HG03565 (cell line): ENCODE measurements at regions not wholly inside any gene's neighbourhood (a gene's known extent, or its start where the extent isn't known, plus 50 kb on each side); places are given as distances from the start of the nearest gene placed in this dataset.

Experiments
- ATAC-seq: cut with Tn5 transposase; IDR thresholded peaks from one replicate; pipeline ENCODE4 v1.9.1; 2021; ENCODE audit warnings: mild to moderate bottlenecking, moderate library complexity; ENCODE audit not compliant: unreplicated experiment

DNA sequence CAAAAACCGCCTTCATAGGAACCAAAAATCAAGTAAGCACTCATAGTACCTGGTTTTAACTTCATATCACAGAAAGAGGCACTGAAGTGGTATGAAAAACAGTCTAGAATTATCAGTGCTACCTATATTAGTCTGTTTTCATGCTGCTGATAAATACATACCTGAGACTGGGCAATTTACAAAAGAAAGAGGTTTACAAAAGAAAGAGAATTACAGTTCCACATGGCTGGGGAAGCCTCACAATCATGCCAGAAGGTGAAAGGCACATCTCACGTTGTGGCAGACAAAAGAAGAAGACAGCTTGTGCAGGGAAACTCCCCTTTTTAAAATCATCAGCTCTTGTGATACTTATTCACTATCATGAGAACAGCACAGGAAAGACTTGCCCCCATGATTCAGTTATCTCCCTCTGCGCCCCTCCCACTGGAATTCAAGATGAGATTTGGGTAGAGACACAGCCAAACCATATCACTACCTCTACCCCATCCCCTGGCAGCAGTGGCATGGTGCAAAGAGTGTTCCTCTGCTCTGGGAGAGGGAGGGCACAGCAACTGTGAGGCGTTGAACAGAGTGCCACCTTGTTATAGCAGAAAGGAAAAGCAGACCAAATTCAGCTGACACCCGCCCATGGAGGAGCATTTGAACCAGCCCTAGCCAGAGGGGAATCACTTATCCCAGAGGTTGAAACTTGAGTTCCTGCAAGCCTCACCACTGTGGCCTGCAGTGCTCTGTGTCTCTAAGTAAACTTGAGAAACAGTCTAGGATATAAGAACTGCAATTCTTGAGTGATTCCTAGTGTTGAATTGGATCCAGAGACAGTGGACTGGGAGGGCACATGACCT is 61.9 kb upstream of the PTPRZ1 start:
- ATAC-seq = no peak

DNA sequence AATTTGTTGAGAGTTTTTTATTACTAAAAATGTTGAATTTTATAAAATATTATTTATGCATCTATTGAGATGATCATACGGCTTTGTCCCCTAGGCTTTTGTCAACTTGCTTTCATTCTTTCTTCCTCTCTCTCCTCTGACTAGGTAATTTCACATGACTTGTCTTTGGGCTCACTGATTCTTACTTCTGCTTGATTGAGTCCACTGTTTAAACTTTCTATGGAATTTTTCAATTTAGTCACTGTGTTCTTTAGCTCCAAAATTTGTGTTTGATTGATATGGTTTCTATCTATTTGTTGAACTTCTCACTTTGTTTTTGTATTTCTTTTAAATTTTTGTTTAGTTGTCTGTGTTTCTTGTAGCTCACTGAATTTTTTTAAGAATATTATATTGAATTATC is 65.9 kb upstream of the PTPRZ1 start:
- ATAC-seq = no peak

DNA sequence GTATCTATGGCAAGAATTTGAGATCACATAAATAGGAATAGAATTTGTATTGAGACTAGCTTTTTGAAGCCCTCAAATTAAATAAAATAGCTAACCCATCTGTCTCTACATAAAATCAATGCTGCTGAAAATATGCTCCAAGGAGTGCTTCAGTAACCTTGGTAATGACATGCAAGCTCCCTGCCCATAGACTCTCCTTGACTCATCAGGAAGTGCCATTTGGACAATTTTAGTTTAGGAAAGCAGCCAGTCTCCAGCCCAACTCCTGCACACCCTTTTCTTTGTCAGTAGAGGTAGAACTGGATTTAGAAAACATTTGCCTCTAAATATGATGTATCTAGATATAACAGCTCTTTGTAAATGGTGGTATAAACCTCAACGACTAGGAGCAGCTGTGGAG is 69.9 kb upstream of the PTPRZ1 start:
- ATAC-seq = no peak

DNA sequence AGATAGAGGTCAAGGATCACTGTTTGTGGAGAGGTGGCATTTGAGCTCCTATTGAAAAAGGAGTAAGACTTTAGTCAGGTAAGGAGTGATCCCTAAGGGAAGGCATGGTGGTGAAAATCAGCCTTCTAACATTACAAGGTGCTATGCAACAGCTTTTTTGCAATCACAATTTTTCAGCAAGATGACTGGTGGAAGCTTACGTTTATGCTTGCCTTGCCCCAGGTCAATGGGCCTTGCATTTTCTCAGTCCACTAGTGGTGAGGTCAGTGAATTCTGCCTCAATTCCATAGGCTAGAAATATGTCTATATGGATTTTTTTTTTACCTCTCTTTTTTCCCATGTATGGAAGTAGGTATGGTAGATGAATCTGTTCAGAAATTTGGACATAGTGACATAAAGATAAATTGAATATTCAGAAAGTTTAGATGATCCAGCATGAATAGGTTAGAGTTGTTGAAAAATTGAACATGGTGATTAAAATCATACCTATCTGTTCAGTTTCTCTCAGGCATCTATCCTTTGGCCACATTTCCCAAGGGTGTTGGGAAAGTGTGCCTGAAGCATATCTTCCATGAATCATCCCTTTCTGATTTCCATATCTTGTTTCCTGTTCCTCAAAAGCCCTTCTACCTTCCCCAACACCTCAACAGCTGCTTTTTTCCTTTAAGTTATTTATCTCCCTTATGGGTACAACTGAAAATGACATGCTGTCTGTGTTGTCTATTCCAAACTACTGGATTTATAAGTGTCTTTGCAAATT is 71.9 kb upstream of the PTPRZ1 start:
- ATAC-seq = no peak

DNA sequence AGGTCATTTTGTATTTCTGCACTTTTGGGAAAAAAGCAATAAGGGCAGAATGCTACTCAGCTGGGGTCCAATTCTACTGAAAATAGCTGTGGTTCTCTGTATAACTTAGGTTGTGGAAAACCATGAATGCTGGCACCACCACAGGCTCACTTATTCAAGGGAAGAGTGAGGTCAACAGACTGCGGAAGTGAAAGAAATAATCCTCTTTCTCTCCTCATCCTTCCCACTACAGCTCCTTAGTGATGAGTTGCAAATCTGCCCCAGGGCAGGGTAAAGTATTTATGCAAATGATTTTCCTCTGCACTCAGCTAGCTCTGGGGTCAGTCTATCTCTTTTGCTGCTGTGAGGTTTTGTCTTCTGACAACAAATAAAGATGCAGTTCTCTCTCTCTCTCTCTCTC is 74.1 kb upstream of the PTPRZ1 start:
- no peak for ATAC-seq

DNA sequence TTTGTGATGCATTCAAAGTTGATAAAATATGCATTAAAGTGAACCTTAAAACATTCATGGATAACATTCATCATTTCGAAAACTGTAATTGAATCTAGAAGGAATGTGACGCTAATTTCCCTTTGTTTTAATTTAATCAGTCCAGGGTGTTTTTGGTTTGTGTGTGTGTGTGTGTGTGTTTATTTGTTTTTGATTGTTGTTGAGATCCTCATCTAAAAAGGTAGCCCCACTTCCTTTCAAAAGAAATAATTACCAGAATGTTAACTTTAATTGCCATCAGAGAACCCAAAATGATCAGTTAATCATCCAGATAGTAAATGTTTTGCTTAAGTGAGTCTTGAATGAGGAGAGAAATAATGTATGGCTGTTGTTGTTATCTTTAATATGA is 74.5 kb upstream of the PTPRZ1 start:
- no peak for ATAC-seq

DNA sequence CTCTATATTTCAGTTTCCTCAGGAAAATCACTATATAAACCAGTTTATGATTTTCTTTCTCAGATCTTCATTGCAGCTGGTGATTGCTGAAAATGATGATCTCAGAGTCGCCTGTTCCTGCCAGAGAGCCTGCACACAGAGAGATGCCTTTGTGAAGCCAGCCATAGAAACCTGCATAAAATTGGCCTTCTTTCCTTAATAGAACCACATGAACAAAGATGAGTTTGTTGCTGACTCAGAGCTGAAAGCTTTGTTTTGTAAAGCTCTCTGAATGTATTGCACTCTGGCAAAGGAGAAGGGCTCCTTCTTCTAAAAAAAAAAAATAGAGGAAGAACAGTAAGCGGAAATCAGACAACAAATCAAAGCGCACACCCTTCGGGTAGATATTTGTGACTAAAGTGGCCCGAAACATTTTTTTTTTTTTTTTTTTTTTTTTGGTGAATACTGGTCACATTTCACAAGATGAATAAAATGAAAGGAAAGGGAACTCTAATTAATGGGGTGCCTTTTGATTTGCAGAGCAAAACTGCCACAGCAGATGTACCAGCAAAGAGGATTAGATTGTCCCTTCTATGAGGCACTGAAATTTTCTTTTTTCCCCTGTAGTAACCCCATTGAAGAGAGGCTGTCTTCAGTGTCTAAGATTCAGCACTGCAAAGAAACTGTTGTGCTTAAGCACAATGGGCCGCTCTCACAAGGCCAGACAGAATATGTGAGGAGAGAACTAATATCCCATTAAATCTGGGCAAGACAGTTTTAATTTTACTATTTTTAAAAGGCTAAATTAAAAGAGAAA is 75.1 kb upstream of the PTPRZ1 start:
- ATAC-seq = no peak

DNA sequence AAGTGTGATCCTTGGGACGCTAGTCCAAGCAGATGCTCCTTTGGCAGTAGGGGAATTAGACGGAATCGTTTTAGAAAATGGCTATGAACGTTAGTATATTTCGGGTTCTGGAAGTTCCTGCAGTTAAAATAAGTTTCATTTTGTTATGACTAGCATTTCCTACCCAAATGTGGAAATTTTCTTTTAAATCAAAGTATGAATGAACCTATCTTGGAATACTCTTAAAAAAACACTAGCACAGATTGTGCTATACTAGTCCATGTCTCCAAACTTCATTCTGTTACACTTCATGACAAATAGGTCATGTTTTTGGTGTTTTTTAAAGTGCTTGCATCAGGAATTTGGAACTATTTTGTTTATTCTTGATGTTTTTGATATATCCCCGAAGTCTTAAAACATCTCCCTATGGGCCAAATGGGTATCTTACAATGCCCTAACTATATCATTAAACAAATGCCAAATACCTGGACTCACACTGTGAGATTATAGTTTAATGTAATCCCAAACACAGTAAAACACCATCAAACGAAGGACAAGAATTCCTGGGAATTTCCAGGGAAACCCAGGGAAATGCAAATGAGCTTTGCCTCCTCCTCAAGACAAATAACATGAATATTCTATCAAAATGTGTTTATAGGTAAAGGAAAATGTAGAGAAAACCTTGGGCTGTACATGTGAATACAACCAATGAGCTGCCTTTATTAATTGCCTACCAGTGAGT is 75.9 kb upstream of the PTPRZ1 start:
- ATAC-seq = no peak

DNA sequence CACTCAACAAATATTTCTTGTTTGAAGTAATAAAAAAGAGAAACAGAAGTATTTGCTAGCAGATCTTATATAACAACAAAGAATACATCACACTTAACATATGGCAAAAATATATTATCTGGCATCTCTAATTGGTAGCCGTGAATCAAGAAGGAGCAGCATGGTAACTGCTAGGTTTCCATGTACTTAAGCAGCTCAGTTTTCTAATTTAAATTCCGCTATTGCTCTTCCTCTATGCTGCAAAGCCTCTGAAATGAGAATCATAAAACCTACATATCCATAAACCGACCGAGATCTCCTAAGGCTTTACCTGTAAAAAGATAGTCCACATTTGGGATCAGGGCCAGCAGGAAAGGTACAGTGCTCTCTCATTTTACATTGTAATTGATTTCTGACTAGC is 76.6 kb upstream of the PTPRZ1 start:
- ATAC-seq = no peak

DNA sequence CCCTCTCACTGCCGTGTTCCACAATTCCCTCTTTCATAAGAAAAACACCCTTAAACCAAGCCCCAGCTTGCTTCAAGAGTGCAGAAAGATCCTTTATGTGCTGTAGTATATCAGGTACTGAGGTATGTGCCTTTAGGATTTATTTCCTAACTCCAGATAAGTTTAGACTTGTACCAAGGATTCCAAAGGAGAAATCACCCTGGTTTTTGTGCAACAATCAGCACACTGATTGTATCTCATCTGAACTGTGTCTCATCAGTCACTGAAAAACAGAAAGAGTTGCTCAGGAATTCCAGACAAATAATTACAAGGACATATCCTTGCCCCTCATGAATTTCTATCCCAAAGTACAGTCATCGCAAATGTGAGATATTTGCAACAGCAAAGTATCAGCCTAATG is 77.2 kb upstream of the PTPRZ1 start:
- no peak for ATAC-seq

DNA sequence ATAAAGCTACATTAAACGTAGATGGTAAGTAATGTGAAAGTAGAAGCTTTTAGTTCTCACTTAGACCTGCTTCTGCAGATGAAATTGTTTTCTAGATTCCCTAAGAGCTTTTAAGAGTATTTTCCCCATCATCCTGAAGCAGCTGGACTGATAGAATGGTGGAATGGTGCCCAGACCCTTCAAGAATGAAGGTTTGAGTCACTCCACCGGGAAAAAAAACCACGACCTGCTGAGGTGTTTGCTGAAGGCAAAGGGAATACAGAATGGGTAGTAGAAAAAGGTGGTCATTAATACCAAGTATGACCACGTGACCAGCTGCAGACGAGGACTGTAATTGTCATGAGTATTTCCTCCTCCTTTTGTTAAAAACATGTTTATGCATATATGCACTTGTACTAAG is 79.2 kb upstream of the PTPRZ1 start:
- ATAC-seq = no peak

DNA sequence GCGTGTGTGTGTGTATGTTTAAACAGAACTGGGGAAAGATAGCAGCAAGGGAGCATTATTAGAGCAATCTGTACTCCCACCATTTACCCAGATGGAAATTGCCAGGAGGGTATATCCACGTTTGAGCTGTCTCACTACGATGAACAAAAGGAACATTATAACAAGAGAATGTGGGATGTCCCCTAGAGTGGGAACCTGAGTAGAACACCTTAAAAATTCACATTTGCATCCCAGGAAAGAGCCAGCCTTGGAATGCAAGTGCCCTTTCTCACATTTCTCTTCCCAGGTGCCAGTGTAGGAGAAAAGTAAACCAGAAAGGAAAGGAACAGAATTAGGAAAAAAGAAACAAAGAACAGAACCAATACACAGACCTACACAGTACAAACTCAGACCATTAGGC is 95.3 kb upstream of the PTPRZ1 start:
- ATAC-seq = no peak

DNA sequence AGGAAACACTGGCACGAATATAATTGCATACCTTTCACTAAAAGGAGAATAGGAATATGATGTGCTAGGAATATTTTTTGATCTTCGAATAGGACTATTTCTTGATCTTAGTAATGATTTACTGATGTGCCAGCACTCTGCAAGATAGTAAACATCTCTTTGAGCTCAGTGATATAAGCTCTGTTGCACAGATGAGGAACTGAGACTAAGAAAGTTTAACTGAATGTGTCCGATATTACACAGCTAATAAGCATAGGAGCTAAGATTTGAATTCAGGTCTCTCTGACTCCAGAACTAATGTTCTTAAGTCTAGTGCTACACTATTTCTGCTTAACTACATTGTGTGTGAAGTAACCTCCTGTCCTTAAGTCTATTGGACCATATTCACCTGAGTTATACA is 98.4 kb upstream of the PTPRZ1 start:
- ATAC-seq = peak; percentile 67

DNA sequence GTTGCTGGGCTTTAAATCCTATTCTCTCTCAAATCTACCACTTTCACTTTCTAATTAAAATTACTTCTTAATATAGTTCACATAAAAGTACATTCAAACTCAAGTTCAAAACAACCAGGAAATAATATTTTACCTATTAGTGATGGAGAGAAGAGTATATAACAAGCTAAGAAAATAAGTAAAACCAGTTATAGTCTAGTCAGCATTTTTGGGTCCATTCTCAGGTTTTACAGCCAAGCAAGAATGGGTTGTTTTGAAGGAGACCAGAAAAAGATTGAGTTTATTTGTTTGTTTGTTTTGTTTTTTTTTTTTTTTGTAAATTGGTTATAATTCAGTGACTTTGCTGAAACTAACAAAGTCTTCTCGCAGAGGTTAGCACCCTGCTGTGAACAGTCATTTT is 106.3 kb upstream of the PTPRZ1 start:
- ATAC-seq = no peak

DNA sequence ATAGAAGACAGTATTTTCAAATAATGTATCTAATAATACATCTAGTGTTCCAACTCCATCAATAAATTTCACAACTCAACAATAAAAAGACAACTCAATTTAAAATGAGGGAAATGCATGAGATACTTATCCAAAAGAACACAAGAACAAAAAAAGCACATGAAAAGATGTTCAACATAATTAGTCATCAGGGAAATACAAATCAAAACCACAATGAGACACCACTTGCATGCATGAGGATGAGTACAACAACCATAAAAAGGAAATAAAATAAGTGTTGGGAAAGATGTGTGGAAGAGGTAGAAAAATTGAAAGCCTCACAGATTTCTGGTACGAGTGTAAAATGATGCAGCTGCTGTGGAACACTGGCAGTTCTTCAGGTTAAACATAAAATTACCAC is 111.6 kb upstream of the PTPRZ1 start:
- no peak for ATAC-seq

DNA sequence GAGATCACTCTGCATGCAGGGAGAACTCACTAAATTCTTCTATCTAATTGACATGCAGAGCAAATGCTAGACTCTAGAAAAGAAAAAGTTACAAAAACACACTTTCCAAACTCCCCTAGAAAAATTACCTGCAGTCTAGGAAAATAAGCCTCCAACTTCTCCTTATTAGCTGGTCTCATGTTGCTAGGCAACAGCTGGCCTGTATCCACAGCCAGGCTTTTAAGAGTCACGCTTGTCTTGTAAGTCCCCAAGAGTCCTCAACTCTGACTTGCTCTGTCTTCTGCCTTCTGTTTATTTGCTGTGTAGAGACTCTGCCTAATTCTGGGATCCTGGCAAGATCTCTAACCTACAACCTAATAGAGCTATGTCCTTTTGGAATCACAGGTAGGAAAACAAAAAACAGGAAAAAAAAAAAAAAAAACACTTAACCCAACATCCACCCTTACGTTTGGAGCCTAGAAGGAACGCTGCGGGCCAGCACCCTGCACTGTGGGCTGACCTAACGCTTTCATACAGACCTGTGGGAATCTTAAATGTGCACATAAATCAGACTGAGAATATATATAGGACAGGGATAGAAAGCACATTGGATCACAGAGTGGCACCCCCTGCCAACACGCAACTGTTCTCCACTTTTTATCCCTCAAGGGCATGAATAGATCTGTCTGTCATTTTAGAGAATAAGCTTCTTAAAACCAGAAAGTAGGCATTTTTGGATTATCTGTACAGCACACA is 117.0 kb upstream of the PTPRZ1 start:
- no peak for ATAC-seq

DNA sequence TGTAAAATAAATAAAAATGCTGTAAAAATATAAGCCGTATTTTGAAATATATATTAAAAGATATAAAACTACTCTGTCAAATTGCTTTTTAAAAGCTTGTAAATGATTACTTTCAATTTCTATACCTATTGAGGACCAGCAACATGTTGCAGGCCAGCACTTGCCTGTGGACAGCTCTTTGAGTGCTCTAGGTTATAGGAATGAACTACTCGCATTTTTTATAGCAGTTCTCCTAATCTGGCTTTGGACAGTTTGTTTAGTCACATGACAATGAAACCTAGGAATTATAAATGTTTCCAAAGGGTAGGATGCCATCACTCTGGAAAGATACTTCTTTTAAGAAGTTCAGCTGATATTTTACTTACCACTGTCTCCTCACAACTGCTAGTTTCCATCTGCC is 117.7 kb upstream of the PTPRZ1 start:
- no peak for ATAC-seq

DNA sequence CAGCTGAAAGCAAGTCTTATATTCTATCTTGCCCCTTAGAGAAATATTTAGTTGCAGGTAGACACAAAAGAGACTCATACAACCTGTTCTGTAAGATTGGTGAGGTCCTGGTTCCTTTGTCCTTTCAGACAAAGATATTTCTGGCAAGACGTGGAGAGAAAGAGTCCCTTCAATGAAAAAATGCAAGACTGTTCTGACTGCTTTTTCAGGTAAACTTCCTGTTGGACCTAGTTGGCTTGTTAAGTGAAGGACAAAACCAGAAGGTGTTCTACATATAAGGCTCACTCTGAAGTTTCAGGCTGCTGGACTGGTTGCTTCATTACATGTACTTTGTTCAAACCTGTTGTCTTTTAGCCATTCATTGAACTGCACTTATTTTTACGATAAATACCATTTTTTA is 119.0 kb upstream of the PTPRZ1 start:
- no peak for ATAC-seq

DNA sequence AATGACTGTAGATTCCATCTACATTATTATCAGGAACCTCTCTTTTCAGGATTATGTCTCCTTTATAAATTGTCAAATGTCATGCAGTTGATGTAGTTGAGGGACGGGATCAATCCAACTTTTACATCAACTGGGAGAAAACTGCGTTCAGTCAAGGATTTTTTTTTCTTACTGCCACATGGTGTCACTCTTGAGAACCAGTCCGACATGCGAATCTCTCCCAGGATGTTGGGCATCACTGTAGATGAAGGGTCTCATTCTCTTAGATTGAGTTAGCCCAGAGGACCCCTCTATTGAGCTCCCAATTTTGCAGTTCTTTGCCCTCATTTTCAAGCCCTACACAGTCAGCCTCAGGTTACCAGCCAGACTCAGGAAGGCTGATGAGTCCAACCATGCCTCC is 120.3 kb upstream of the PTPRZ1 start:
- no peak for ATAC-seq

DNA sequence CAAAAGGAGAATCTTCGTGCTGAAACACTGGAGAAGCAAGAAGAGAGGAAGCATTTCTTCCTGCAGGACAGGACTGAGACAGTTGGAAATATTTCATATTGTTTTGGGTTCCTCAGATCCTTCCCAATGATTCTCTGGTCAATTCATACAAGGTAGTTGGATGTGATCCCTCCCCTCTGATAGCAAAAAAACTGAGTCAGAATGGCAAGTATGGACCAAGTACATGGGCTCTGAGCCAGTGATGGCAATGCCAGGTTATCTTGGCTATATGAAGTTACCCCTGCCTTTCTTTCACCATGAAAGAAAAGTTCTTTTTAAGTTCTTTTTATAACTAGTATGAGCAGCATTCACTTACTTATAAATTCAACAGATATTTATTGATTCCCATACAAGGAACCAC is 124.4 kb upstream of the PTPRZ1 start:
- no peak for ATAC-seq
